ENCODE measurements at regions not wholly inside any gene's neighbourhood (a gene's known extent, or its start where the extent isn't known, plus 50 kb on each side); places are given as distances from the start of the nearest gene placed in this dataset.

- no peak for DNase-seq (ENCODE audit: low spot score)
Observed at GRCh38 chr3:135310317-135310716, 515.3 kb downstream of the EPHB1 start.

- DNase-seq (ENCODE audit: low spot score): no peak
Observed at GRCh38 chr3:135311699-135312098, 516.6 kb downstream of the EPHB1 start.

- no peak for DNase-seq (ENCODE audit: low spot score)
Observed at GRCh38 chr3:135314237-135314636, 519.2 kb downstream of the EPHB1 start.

- DNase-seq (ENCODE audit: low spot score): no peak
Observed at GRCh38 chr3:135324301-135324700, 529.2 kb downstream of the EPHB1 start.

- peak; percentile 11 for DNase-seq (ENCODE audit: low spot score)
Observed at GRCh38 chr3:135325096-135325495, 530.0 kb downstream of the EPHB1 start.

- DNase-seq (ENCODE audit: low spot score): no peak
Observed at GRCh38 chr3:135325726-135326235, 530.7 kb downstream of the EPHB1 start.

GRCh38 chr3:135326851-135327250 lies 531.8 kb downstream of the EPHB1 start:
- no peak for DNase-seq (ENCODE audit: low spot score)

GRCh38 chr3:135328036-135328435 lies 533.0 kb downstream of the EPHB1 start:
- no peak for DNase-seq (ENCODE audit: low spot score)

GRCh38 chr3:135329479-135329878 lies 534.4 kb downstream of the EPHB1 start:
- no peak for DNase-seq (ENCODE audit: low spot score)

GRCh38 chr3:135337192-135337591 lies 542.1 kb downstream of the EPHB1 start:
- no peak for DNase-seq (ENCODE audit: low spot score)

GRCh38 chr3:135348690-135349089 lies 553.6 kb downstream of the EPHB1 start:
- no peak for DNase-seq (ENCODE audit: low spot score)

- DNase-seq (ENCODE audit: low spot score): no peak
Observed at GRCh38 chr3:135349254-135349948, 554.3 kb downstream of the EPHB1 start.

- DNase-seq (ENCODE audit: low spot score): no peak
Observed at GRCh38 chr3:135352213-135352612, 557.2 kb downstream of the EPHB1 start.

GRCh38 chr3:135362889-135363288 lies 567.8 kb downstream of the EPHB1 start:
- DNase-seq (ENCODE audit: low spot score): no peak

- DNase-seq (ENCODE audit: low spot score): no peak
Observed at GRCh38 chr3:135364676-135365075, 569.6 kb downstream of the EPHB1 start.

GRCh38 chr3:135366816-135367215 lies 571.8 kb downstream of the EPHB1 start:
- DNase-seq (ENCODE audit: low spot score): no peak

GRCh38 chr3:135368316-135368715 lies 573.3 kb downstream of the EPHB1 start:
- no peak for DNase-seq (ENCODE audit: low spot score)

- DNase-seq (ENCODE audit: low spot score): no peak
Observed at GRCh38 chr3:135368781-135369180, 573.7 kb downstream of the EPHB1 start.

- DNase-seq (ENCODE audit: low spot score): no peak
Observed at GRCh38 chr3:135374571-135374970, 579.5 kb downstream of the EPHB1 start.

GRCh38 chr3:135382188-135382587 lies 583.3 kb upstream of the PPP2R3A start:
- DNase-seq (ENCODE audit: low spot score): no peak

- no peak for DNase-seq (ENCODE audit: low spot score)
Observed at GRCh38 chr3:135382621-135383020, 582.9 kb upstream of the PPP2R3A start.

GRCh38 chr3:135383301-135383700 lies 582.2 kb upstream of the PPP2R3A start:
- DNase-seq (ENCODE audit: low spot score): no peak

- DNase-seq (ENCODE audit: low spot score): no peak
Observed at GRCh38 chr3:135392151-135392550, 573.4 kb upstream of the PPP2R3A start.

GRCh38 chr3:135393159-135393558 lies 572.4 kb upstream of the PPP2R3A start:
- DNase-seq (ENCODE audit: low spot score): no peak
